B cell (primary cell): ENCODE measurements at regions not wholly inside any gene's neighbourhood (a gene's known extent, or its start where the extent isn't known, plus 50 kb on each side); places are given as distances from the start of the nearest gene placed in this dataset.
"Not testable (repeated sequence)": the region's sequence is repeated elsewhere in the genome, so short reads cannot be mapped to it uniquely, and the experiment has no call there.

Experiments used
- ATAC-seq: fragments of 200-7000 bp; cut with Tn5 transposase; one replicate; pipeline ENCODE4 v1.10.0; 2021; ENCODE audit warnings: low read depth, mild to moderate bottlenecking, moderate number of reproducible peaks, moderate library complexity
- CTCF ChIA-PET: fragments of 350-600 bp; sonication (Branson Sonifier 250); formaldehyde crosslinking; loops from one replicate; lab custom pipeline; 2021; ENCODE audit warnings: antibody characterized with exemption, inconsistent platforms; lab: Charles Lee
- POLR2A ChIA-PET: fragments of 350-600 bp; sonication (Branson Sonifier 250); formaldehyde crosslinking; loops from one replicate; lab custom pipeline; 2021; ENCODE audit warnings: antibody characterized with exemption; lab: Charles Lee
- DNase-seq: peaks from one replicate; pipeline ENCODE4 v3.0.0; 2013
- H2AFZ ChIP-seq: 2 replicates; pipeline ENCODE4 v1.6.1; 2012; ENCODE audit warnings: mild to moderate bottlenecking, low read depth, low read length; ENCODE audit not compliant: insufficient read depth, poor library complexity, severe bottlenecking
- H3K27ac ChIP-seq, 2 donors: 1 replicate in 1 of 2; 2 replicates in 1 of 2; pipeline ENCODE4 v1.5.1; 2012 to 2013; ENCODE audit warnings: low read length in 2 of 2, mild to moderate bottlenecking in 2 of 2, moderate library complexity in 1 of 2
- H3K27me3 ChIP-seq, 4 experiments: fragments of 200-600 bp in 1 of 4; sonication (generic) in 1 of 4; replicated peaks in 1 of 4; 1 replicate in 2 of 4; 2 replicates in 2 of 4; pipeline versions ENCODE4 v1.6.1 to v1.7.0; 2013 to 2016; ENCODE audit warnings: low read length in 3 of 4, mild to moderate bottlenecking in 2 of 4, mixed read lengths in 1 of 4, moderate library complexity in 1 of 4; ENCODE audit not compliant: insufficient read depth in 4 of 4, control insufficient read depth in 3 of 4; ENCODE audit errors: control extremely low read depth in 1 of 4
- H3K36me3 ChIP-seq, 2 experiments: replicated peaks in 1 of 2; 1 replicate in 1 of 2; 2 replicates in 1 of 2; pipeline versions ENCODE4 v1.6.1 to v1.7.1; 2013; ENCODE audit warnings: low read length in 1 of 2; ENCODE audit not compliant: insufficient read depth in 2 of 2, control insufficient read depth in 1 of 2; ENCODE audit errors: control extremely low read depth in 1 of 2, extremely low read depth in 1 of 2
- H3K4me1 ChIP-seq, 2 donors: fragments of 200-600 bp in 1 of 2; sonication (generic) in 1 of 2; 1 replicate in 1 of 2; 2 replicates in 1 of 2; pipeline versions ENCODE4 v1.5.1 to v1.6.1; 2013 to 2017; ENCODE audit warnings: low read length in 2 of 2; ENCODE audit not compliant: control insufficient read depth in 2 of 2, insufficient read depth in 2 of 2
- H3K4me2 ChIP-seq: replicated peaks from 2 replicates; pipeline ENCODE3; 2012; ENCODE audit warnings: mild to moderate bottlenecking, low read depth, low read length; ENCODE audit not compliant: poor library complexity, severe bottlenecking
- H3K4me3 ChIP-seq, 5 experiments: fragments of 200-600 bp in 1 of 5; sonication (generic) in 1 of 5; 1 replicate in 3 of 5; 2 replicates in 2 of 5; pipeline versions ENCODE4 v1.5.1 to v1.7.0; 2011 to 2016; ENCODE audit warnings: low read length in 4 of 5, mild to moderate bottlenecking in 4 of 5, low read depth in 2 of 5, control low read depth in 1 of 5, moderate library complexity in 1 of 5; ENCODE audit not compliant: insufficient read depth in 1 of 5; ENCODE audit errors: control extremely low read depth in 1 of 5, extremely low read depth in 1 of 5
- H3K79me2 ChIP-seq: fragments of 200-600 bp; sonication (generic); one replicate; pipeline ENCODE4 v1.6.0; 2016; ENCODE audit warnings: low read length; ENCODE audit not compliant: control insufficient read depth, insufficient read depth
- H3K9ac ChIP-seq: fragments of 200-600 bp; sonication (generic); 2 replicates; pipeline ENCODE4 v1.6.1; 2017; ENCODE audit warnings: mild to moderate bottlenecking, low read length, moderate library complexity
- H3K9me3 ChIP-seq, 3 donors: one replicate each; pipeline versions ENCODE4 v1.6.1 to v1.7.1; 2013; ENCODE audit warnings: low read length in 2 of 3; ENCODE audit not compliant: control insufficient read depth in 2 of 3, insufficient read depth in 1 of 3; ENCODE audit errors: control extremely low read depth in 1 of 3
- H4K20me1 ChIP-seq: 2 replicates; pipeline ENCODE4 v1.6.0; 2012; ENCODE audit warnings: mild to moderate bottlenecking, low read length; ENCODE audit not compliant: insufficient read depth, control insufficient read depth, poor library complexity, severe bottlenecking
- H3K27ac Mint-ChIP-seq: one replicate; pipeline ENCODE4 v1.8.0; 2021; ENCODE audit warnings: mixed read lengths
- H3K27me3 Mint-ChIP-seq: one replicate; pipeline ENCODE4 v1.8.0; 2021; ENCODE audit warnings: mixed read lengths
- H3K4me1 Mint-ChIP-seq: one replicate; pipeline ENCODE4 v1.8.0; 2021; ENCODE audit warnings: mixed read lengths
- H3K4me3 Mint-ChIP-seq: one replicate; pipeline ENCODE4 v1.8.0; 2021; ENCODE audit warnings: mixed read lengths
- H3K9me3 Mint-ChIP-seq: one replicate; pipeline ENCODE4 v1.8.0; 2022; ENCODE audit warnings: mixed read lengths; ENCODE audit not compliant: insufficient read depth
- EZH2 ChIP-seq: IDR thresholded peaks from 2 replicates; pipeline ENCODE4 v1.6.1; 2012; ENCODE audit warnings: borderline replicate concordance, low read depth, mild to moderate bottlenecking, moderate library complexity, low read length; ENCODE audit not compliant: insufficient read depth, poor library complexity, severe bottlenecking
- WGBS: methylation state at CpG from one replicate; pipeline ENCODE4 v1.1.5; 2013; ENCODE audit warnings: missing lambda C conversion rate; ENCODE audit not compliant: insufficient coverage; 5-methylcytosine and 5-hydroxymethylcytosine counted together
- intact Hi-C: fragments of 100-400 bp; cut with micrococcal nuclease; formaldehyde crosslinking; loops from one replicate; pipeline ENCODE4 v1.10.0; 2022
- TF ChIP-seq, protein P1 (sequence below): fragments of 200-600 bp; IDR thresholded peaks from one replicate; pipeline ENCODE4 v1.8.0; 2022; ENCODE audit warnings: antibody characterized with exemption, mild to moderate bottlenecking

- ChIA-PET POLR2A (no interaction called here), CTCF (interaction anchor here (0.6 kb wide), 1 partner anchor 547 kb away, joined by 4 read pairs; no protein-coding TSS in a partner anchor)
- Histone ChIP-seq H3K4me3 (no peak overlapping the region), H2AFZ (no peak overlapping the region), H3K9ac (no peak overlapping the region), H3K27ac (no peak overlapping the region), H4K20me1 (no peaks in the 10 kb centered on the region), H3K4me2 (no peak overlapping the region), H3K9me3 (no peaks in the 10 kb centered on the region), H3K27me3 (no peaks in the 10 kb centered on the region), H3K79me2 (no peaks in the 10 kb centered on the region), H3K4me1 (no peaks in the 10 kb centered on the region), H3K36me3 (no peaks in the 10 kb centered on the region)
- TF ChIP-seq EZH2 = no peak
- TF ChIP-seq, protein P1, sequence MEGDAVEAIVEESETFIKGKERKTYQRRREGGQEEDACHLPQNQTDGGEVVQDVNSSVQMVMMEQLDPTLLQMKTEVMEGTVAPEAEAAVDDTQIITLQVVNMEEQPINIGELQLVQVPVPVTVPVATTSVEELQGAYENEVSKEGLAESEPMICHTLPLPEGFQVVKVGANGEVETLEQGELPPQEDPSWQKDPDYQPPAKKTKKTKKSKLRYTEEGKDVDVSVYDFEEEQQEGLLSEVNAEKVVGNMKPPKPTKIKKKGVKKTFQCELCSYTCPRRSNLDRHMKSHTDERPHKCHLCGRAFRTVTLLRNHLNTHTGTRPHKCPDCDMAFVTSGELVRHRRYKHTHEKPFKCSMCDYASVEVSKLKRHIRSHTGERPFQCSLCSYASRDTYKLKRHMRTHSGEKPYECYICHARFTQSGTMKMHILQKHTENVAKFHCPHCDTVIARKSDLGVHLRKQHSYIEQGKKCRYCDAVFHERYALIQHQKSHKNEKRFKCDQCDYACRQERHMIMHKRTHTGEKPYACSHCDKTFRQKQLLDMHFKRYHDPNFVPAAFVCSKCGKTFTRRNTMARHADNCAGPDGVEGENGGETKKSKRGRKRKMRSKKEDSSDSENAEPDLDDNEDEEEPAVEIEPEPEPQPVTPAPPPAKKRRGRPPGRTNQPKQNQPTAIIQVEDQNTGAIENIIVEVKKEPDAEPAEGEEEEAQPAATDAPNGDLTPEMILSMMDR = no peak
- intact Hi-C loops = no loop called here
- no CpG with 5 or more reads among the region's 3 CpGs for whole genome bisulfite sequencing
- no peak for ATAC-seq
- Mint-ChIP-seq H3K4me3 (no peak overlapping the region), H3K27me3 (no peaks in the 10 kb centered on the region), H3K4me1 (peaks cover 4% of the 10 kb centered on the region), H3K9me3 (no peaks in the 10 kb centered on the region), H3K27ac (no peak overlapping the region)
- DNase-seq = no peak
Observed at GRCh38 chr6:112683926-112684325, 336.8 kb downstream of the RFPL4B start.

DNA sequence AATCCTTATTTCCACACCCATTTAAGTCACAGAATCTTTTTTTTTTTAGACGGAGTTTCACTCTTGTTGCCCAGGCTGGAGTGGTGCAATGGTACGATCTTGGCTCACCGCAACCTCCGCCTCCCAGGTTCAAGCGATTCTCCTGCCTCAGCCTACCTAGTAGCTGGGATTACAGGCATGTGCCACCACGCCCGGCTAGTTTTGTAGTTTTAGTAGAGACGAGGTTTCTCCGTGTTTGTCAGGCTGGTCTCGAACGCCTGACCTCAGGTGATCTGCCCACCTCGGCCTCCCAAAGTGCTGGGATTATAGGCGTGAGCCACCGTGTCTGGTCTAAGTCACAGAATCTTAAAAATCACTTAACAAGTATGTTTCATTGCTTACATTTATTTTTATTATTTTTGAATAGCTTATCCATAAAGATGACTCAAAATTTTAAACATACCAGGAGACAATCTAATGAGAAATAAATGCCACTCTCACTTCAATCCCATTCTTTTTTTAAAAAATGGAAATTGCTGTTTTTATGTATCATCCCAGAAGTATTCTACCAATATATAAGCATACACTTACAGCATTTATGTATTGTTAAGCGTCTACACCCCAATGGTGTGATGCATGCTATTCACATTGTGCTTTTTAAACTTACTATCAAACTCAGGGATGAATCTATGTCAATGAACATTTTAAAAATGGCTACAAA, 338.5 kb downstream of the RFPL4B start:
- H3K9ac ChIP-seq, H3K4me1 Mint-ChIP-seq, H3K4me3 Mint-ChIP-seq, H3K9me3 Mint-ChIP-seq, H3K4me1 ChIP-seq, H3K36me3 ChIP-seq, H3K27ac ChIP-seq, H3K9me3 ChIP-seq, H3K79me2 ChIP-seq, H2AFZ ChIP-seq, intact Hi-C loops, H3K27me3 Mint-ChIP-seq, H3K27me3 ChIP-seq, H3K4me3 ChIP-seq, H3K27ac Mint-ChIP-seq, ATAC-seq, DNase-seq, H3K4me2 ChIP-seq, POLR2A ChIA-PET, CTCF ChIA-PET, H4K20me1 ChIP-seq: not testable (repeated sequence)
- 95% methylated on average over 7 of the region's 15 CpGs for WGBS

- DNase-seq, H3K4me2 ChIP-seq, H3K4me3 Mint-ChIP-seq, H3K27ac ChIP-seq, H3K9ac ChIP-seq, H3K36me3 ChIP-seq, CTCF ChIA-PET, H3K4me3 ChIP-seq, H3K27me3 Mint-ChIP-seq, H3K27ac Mint-ChIP-seq, ATAC-seq, H4K20me1 ChIP-seq, H3K9me3 Mint-ChIP-seq, H3K27me3 ChIP-seq, H3K79me2 ChIP-seq, POLR2A ChIA-PET, intact Hi-C loops, H3K4me1 Mint-ChIP-seq, H3K4me1 ChIP-seq, H3K9me3 ChIP-seq: not testable (repeated sequence)
- H2AFZ ChIP-seq = peak overlapping the region; percentile 28
- WGBS = 29% methylated on average over 20 of the region's 24 CpGs
Observed at GRCh38 chr6:112688487-112689165, 341.5 kb downstream of the RFPL4B start.
